ENCODE measurements at regions not wholly inside any gene's neighbourhood (a gene's known extent, or its start where the extent isn't known, plus 50 kb on each side); places are given as distances from the start of the nearest gene placed in this dataset.

- Histone ChIP-seq H3K79me2 (ENCODE audit: insufficient read depth) (no peaks in the 10 kb centered on the region), H3K4me2 (no peak overlapping the region), H3K9me2 (no peaks in the 10 kb centered on the region), H3K27ac (ENCODE audit: low read depth in 2 of 2, low read length in 1 of 2) (no peak overlapping the region), H3K36me3 (replicated peaks in 1 of 2; ENCODE audit: control insufficient read depth in 1 of 2, insufficient read depth in 2 of 2, low read length in 1 of 2) (no peaks in the 10 kb centered on the region), H4K20me1 (ENCODE audit: insufficient read depth) (no peaks in the 10 kb centered on the region), H3K4me1 (ENCODE audit: control insufficient read depth in 1 of 2, insufficient read depth in 2 of 2, low read depth in 1 of 2, low read length in 1 of 2) (peaks cover 0 to 9% of the 10 kb centered on the region in 2 experiments; a peak in 1 of 4 replicates), H3K9ac (no peak overlapping the region), H3K27me3 (ENCODE audit: insufficient read depth) (no peaks in the 10 kb centered on the region), H2AFZ (ENCODE audit: low read depth) (no peak overlapping the region), H3K9me3 (no peaks in the 10 kb centered on the region), H3K4me3 (ENCODE audit: low read depth in 2 of 2, low read length in 1 of 2) (no peak overlapping the region), H3F3A (replicated peaks; ENCODE audit: insufficient read depth) (no peaks in the 10 kb centered on the region)
- no peak for DNase-seq
- TF ChIP-seq JUND (IDR thresholded peaks at IDR 0.05) (no peak), SIN3A (IDR thresholded peaks at IDR 0.05; ENCODE audit: borderline replicate concordance, low read depth, low read length) (no peak), ZBTB33 (IDR thresholded peaks at IDR 0.05; ENCODE audit: borderline replicate concordance, low read depth) (no peak), FOXJ3 (CRISPR knock-in tag; IDR thresholded peaks at IDR 0.05) (no peak), NFIC (IDR thresholded peaks at IDR 0.05; ENCODE audit: borderline replicate concordance) (no peak), POLR2AphosphoS5 (IDR thresholded peaks at IDR 0.05; ENCODE audit: low read depth, low read length) (no peak), YY1 (IDR thresholded peaks at IDR 0.05; ENCODE audit: low read depth) (no peak), MXI1 (IDR thresholded peaks at IDR 0.05; ENCODE audit: low read depth, low read length) (no peak), FOXM1 (IDR thresholded peaks at IDR 0.05; ENCODE audit: low read depth) (no peak), REST (IDR thresholded peaks at IDR 0.05; ENCODE audit: low read depth, low read length) (no peak), TEAD4 (IDR thresholded peaks at IDR 0.05; ENCODE audit: borderline replicate concordance, insufficient read depth) (no peak)
- CTCF ChIA-PET = no interaction called here
- POLR2A ChIA-PET = no interaction called here
Measured at GRCh38 chr15:93801206-93801605, 430.2 kb upstream of the MCTP2 start.

- Histone ChIP-seq H3K36me3 (replicated peaks in 1 of 2; ENCODE audit: control insufficient read depth in 1 of 2, insufficient read depth in 2 of 2, low read length in 1 of 2) (no peaks in the 10 kb centered on the region), H3K9me2 (no peaks in the 10 kb centered on the region), H3K79me2 (ENCODE audit: insufficient read depth) (no peaks in the 10 kb centered on the region), H3K9me3 (no peaks in the 10 kb centered on the region), H3K4me2 (no peak overlapping the region), H3K27me3 (ENCODE audit: insufficient read depth) (no peaks in the 10 kb centered on the region), H3K4me3 (ENCODE audit: low read depth in 2 of 2, low read length in 1 of 2) (no peak overlapping the region), H2AFZ (ENCODE audit: low read depth) (no peak overlapping the region), H4K20me1 (ENCODE audit: insufficient read depth) (no peaks in the 10 kb centered on the region), H3K9ac (no peak overlapping the region), H3K4me1 (ENCODE audit: control insufficient read depth in 1 of 2, insufficient read depth in 2 of 2, low read depth in 1 of 2, low read length in 1 of 2) (peaks cover 0 to 9% of the 10 kb centered on the region in 2 experiments; a peak in 1 of 4 replicates), H3K27ac (ENCODE audit: low read depth in 2 of 2, low read length in 1 of 2) (no peak overlapping the region), H3F3A (replicated peaks; ENCODE audit: insufficient read depth) (no peaks in the 10 kb centered on the region)
- CTCF ChIA-PET = no interaction called here
- no peak for DNase-seq
- POLR2A ChIA-PET = no interaction called here
- WGBS (ENCODE audit: low lambda C conversion rate) = 24% methylated on average over 2 of the region's 2 CpGs
- TF ChIP-seq SMC3 (IDR thresholded peaks at IDR 0.05; ENCODE audit: low read depth, low read length) (no peak), ZBTB33 (IDR thresholded peaks at IDR 0.05; ENCODE audit: borderline replicate concordance, low read depth) (no peak), FOXJ3 (CRISPR knock-in tag; IDR thresholded peaks at IDR 0.05) (no peak), USF2 (IDR thresholded peaks at IDR 0.05; ENCODE audit: borderline replicate concordance, low read depth, low read length) (no peak), JUND (IDR thresholded peaks at IDR 0.05) (no peak), TCF12 (IDR thresholded peaks at IDR 0.05) (no peak), MAX (IDR thresholded peaks at IDR 0.05; ENCODE audit: low read depth) (no peak), FOSL2 (IDR thresholded peaks at IDR 0.05; ENCODE audit: borderline replicate concordance, low read depth) (no peak), CTCF (IDR thresholded peaks at IDR 0.05) (no peak), RFX5 (IDR thresholded peaks at IDR 0.05; ENCODE audit: low read length) (no peak), MXI1 (IDR thresholded peaks at IDR 0.05; ENCODE audit: low read depth, low read length) (no peak), ELF1 (IDR thresholded peaks at IDR 0.05) (no peak)
Measured at GRCh38 chr15:93800805-93801204, 430.6 kb upstream of the MCTP2 start.

Data from SK-N-SH (cell line).